Keratinocyte (primary cell): ENCODE measurements at regions not wholly inside any gene's neighbourhood (a gene's known extent, or its start where the extent isn't known, plus 50 kb on each side); places are given as distances from the start of the nearest gene placed in this dataset.

ENCODE experiments used
- DNase-seq: peaks from one replicate; pipeline ENCODE4 v3.0.0-alpha.2; 2011; ENCODE audit warnings: low read depth, missing footprints, low spot score
- FAIRE-seq: peaks from 2 replicates; lab custom pipeline; 2011; peaks lifted over from hg19 to GRCh38; lab: Jason Lieb, UNC
- H2AFZ ChIP-seq: 2 replicates; pipeline ENCODE4 v1.6.0; 2012; ENCODE audit warnings: low read length, control low read depth, inconsistent platforms; ENCODE audit not compliant: control insufficient read depth
- H3K27ac ChIP-seq: 2 replicates; pipeline ENCODE4 v1.5.1; 2011; ENCODE audit warnings: low read length; ENCODE audit not compliant: control insufficient read depth, insufficient read depth
- H3K27me3 ChIP-seq: 3 replicates; pipeline ENCODE4 v1.6.0; 2011; ENCODE audit warnings: low read length; ENCODE audit not compliant: control insufficient read depth, insufficient read depth; ENCODE audit errors: extremely low read depth
- H3K36me3 ChIP-seq, 2 experiments: 2 replicates in 1 of 2; 3 replicates in 1 of 2; pipeline ENCODE4 v1.5.1; 2011; ENCODE audit warnings: low read length in 2 of 2, mild to moderate bottlenecking in 1 of 2; ENCODE audit not compliant: control insufficient read depth in 2 of 2, insufficient read depth in 2 of 2; ENCODE audit errors: extremely low read depth in 1 of 2
- H3K4me1 ChIP-seq: 3 replicates; pipeline ENCODE4 v1.5.1; 2011; ENCODE audit warnings: low read length; ENCODE audit not compliant: control insufficient read depth, insufficient read depth; ENCODE audit errors: extremely low read depth
- H3K4me2 ChIP-seq: 3 replicates; pipeline ENCODE4 v1.6.0; 2011; ENCODE audit warnings: low read depth, low read length; ENCODE audit not compliant: control insufficient read depth, insufficient read depth; ENCODE audit errors: extremely low read depth
- H3K4me3 ChIP-seq, 3 experiments: fragments of 200-600 bp in 1 of 3; sonication (generic) in 1 of 3; 2 replicates in 2 of 3; 3 replicates in 1 of 3; pipeline ENCODE4 v1.5.1; 2011 to 2016; ENCODE audit warnings: low read length in 3 of 3, mild to moderate bottlenecking in 3 of 3, control low read depth in 2 of 3, inconsistent platforms in 1 of 3, low read depth in 1 of 3, mixed read lengths in 1 of 3, mixed run types in 1 of 3, moderate library complexity in 1 of 3; ENCODE audit not compliant: control insufficient read depth in 2 of 3, insufficient read depth in 2 of 3; ENCODE audit errors: extremely low read depth in 1 of 3
- H3K79me2 ChIP-seq: 2 replicates; pipeline ENCODE4 v1.6.0; 2012; ENCODE audit warnings: low read length; ENCODE audit not compliant: control insufficient read depth, insufficient read depth
- H3K9ac ChIP-seq: 3 replicates; pipeline ENCODE4 v1.6.0; 2011; ENCODE audit warnings: low read length; ENCODE audit not compliant: control insufficient read depth, insufficient read depth; ENCODE audit errors: extremely low read depth
- H3K9me1 ChIP-seq: 3 replicates; pipeline ENCODE4 v1.6.0; 2011; ENCODE audit warnings: low read length; ENCODE audit not compliant: control insufficient read depth, insufficient read depth; ENCODE audit errors: extremely low read depth
- H3K9me3 ChIP-seq: 2 replicates; pipeline ENCODE4 v1.5.1; 2012; ENCODE audit warnings: low read depth, low read length; ENCODE audit not compliant: control insufficient read depth
- H4K20me1 ChIP-seq: 3 replicates; pipeline ENCODE4 v1.6.0; 2011; ENCODE audit warnings: low read length; ENCODE audit not compliant: control insufficient read depth, insufficient read depth; ENCODE audit errors: extremely low read depth
- CTCF ChIP-seq, 3 experiments: IDR thresholded peaks in 1 of 3; conservative IDR thresholded peaks in 1 of 3; optimal IDR thresholded peaks in 1 of 3; 2 replicates in 2 of 3; 3 replicates in 1 of 3; pipeline versions ENCODE3 to v1.5.1; 2011; ENCODE audit warnings: low read length in 3 of 3, mild to moderate bottlenecking in 3 of 3, moderate library complexity in 2 of 3, control low read depth in 1 of 3, inconsistent platforms in 1 of 3; ENCODE audit not compliant: insufficient read depth in 2 of 3; ENCODE audit errors: extremely low read depth in 1 of 3
- EZH2 ChIP-seq: IDR thresholded peaks from one replicate; pipeline ENCODE4 v1.6.1; 2012; ENCODE audit warnings: inconsistent platforms, mild to moderate bottlenecking, low read length, moderate library complexity
- dilution Hi-C: fragments of 300-500 bp; cut with MboI; formaldehyde crosslinking; loops from one replicate; pipeline ENCODE4 v1.7.0; 2020; ENCODE audit warnings: low sequenced_read_pairs; ENCODE audit not compliant: extremely low pct_ligation_motif_present

- Histone ChIP-seq H3K4me3 (no peak overlapping the region), H3K4me2 (no peak overlapping the region), H3K27me3 (no peaks in the 10 kb centered on the region), H3K27ac (no peak overlapping the region), H3K9ac (no peak overlapping the region), H3K79me2 (no peaks in the 10 kb centered on the region), H3K36me3 (no peaks in the 10 kb centered on the region), H3K4me1 (no peaks in the 10 kb centered on the region), H4K20me1 (no peaks in the 10 kb centered on the region), H3K9me1 (no peaks in the 10 kb centered on the region), H2AFZ (no peak overlapping the region), H3K9me3 (no peaks in the 10 kb centered on the region)
- DNase-seq (no peak), FAIRE-seq (no peak)
- dilution Hi-C loops, result no loop called here
- TF ChIP-seq EZH2 (no peak), CTCF (optimal IDR thresholded peaks at IDR 0.05 in 1 of 3, IDR thresholded peaks at IDR 0.05 in 1 of 3, conservative IDR thresholded peaks at IDR 0.05 in 1 of 3; ENCODE audit: extremely low read depth in 1 of 3, insufficient read depth in 2 of 3, low read length in 3 of 3) (no peak)
These were observed 292.2 kb upstream of the RSPO3 start for GRCh38 chr6:126826166-126826714.

GRCh38 chr6:126831461-126831860 is 287.0 kb upstream of the RSPO3 start:
- no peak for DNase-seq
- Histone ChIP-seq H3K79me2 (no peaks in the 10 kb centered on the region), H3K9me1 (no peaks in the 10 kb centered on the region), H4K20me1 (no peaks in the 10 kb centered on the region), H3K4me3 (no peak overlapping the region), H3K27me3 (no peaks in the 10 kb centered on the region), H2AFZ (no peak overlapping the region), H3K4me2 (no peak overlapping the region), H3K27ac (no peak overlapping the region), H3K4me1 (no peaks in the 10 kb centered on the region), H3K9me3 (no peaks in the 10 kb centered on the region), H3K9ac (no peak overlapping the region), H3K36me3 (no peaks in the 10 kb centered on the region)
- FAIRE-seq, result no peak
- dilution Hi-C loops, result no loop called here
- TF ChIP-seq EZH2, result no peak
- no peak for TF ChIP-seq CTCF (optimal IDR thresholded peaks at IDR 0.05 in 1 of 3, IDR thresholded peaks at IDR 0.05 in 1 of 3, conservative IDR thresholded peaks at IDR 0.05 in 1 of 3; ENCODE audit: extremely low read depth in 1 of 3, insufficient read depth in 2 of 3, low read length in 3 of 3)
